GM23338 (cell line): ENCODE measurements at regions not wholly inside any gene's neighbourhood (a gene's known extent, or its start where the extent isn't known, plus 50 kb on each side); places are given as distances from the start of the nearest gene placed in this dataset.

Experiments
- ATAC-seq: fragments of 200-7000 bp; cut with Tn5 transposase; 3 replicates; pipeline ENCODE4 v1.9.1; 2020
- DNase-seq: peaks from one replicate; pipeline ENCODE4 v3.0.0-alpha.2; 2015; ENCODE audit warnings: low spot score
- H2AFZ ChIP-seq: fragments of 200-600 bp; sonication (generic); 2 replicates; pipeline ENCODE4 v1.8.0; 2016; ENCODE audit warnings: antibody characterized with exemption, mild to moderate bottlenecking, moderate library complexity
- H3F3A ChIP-seq: fragments of 200-600 bp; sonication (generic); replicated peaks from 2 replicates; pipeline ENCODE4 v1.8.0; 2017; ENCODE audit warnings: antibody characterized with exemption, mixed run types, low read depth
- H3K27ac ChIP-seq: fragments of 200-600 bp; sonication (generic); 2 replicates; pipeline ENCODE4 v1.6.1; 2016; ENCODE audit warnings: low read depth
- H3K27me3 ChIP-seq: fragments of 200-600 bp; sonication (generic); 2 replicates; pipeline ENCODE4 v1.8.0; 2016; ENCODE audit warnings: mild to moderate bottlenecking, mixed run types, moderate library complexity; ENCODE audit not compliant: insufficient read depth
- H3K36me3 ChIP-seq: fragments of 200-600 bp; sonication (generic); 2 replicates; pipeline ENCODE4 v1.8.0; 2016; ENCODE audit warnings: mild to moderate bottlenecking; ENCODE audit not compliant: insufficient read depth
- H3K4me1 ChIP-seq: fragments of 200-600 bp; sonication (generic); 2 replicates; pipeline ENCODE4 v1.8.0; 2016; ENCODE audit warnings: mild to moderate bottlenecking, moderate library complexity; ENCODE audit not compliant: insufficient read depth
- H3K4me2 ChIP-seq: fragments of 200-600 bp; sonication (generic); 2 replicates; pipeline ENCODE4 v1.7.1; 2017; ENCODE audit warnings: mixed run types
- H3K4me3 ChIP-seq: fragments of 200-600 bp; sonication (generic); 2 replicates; pipeline ENCODE4 v1.6.1; 2016; ENCODE audit warnings: mixed run types
- H3K79me2 ChIP-seq: fragments of 200-600 bp; sonication (generic); replicated peaks from 2 replicates; pipeline ENCODE4 v1.8.0; 2017; ENCODE audit warnings: mild to moderate bottlenecking; ENCODE audit not compliant: insufficient read depth
- H3K9me2 ChIP-seq: fragments of 200-600 bp; sonication (generic); 2 replicates; pipeline ENCODE4 v1.8.0; 2017; ENCODE audit not compliant: insufficient read depth
- H4K20me1 ChIP-seq: fragments of 200-600 bp; sonication (generic); replicated peaks from 2 replicates; pipeline ENCODE4 v1.8.0; 2017; ENCODE audit warnings: mild to moderate bottlenecking; ENCODE audit not compliant: insufficient read depth
- H3K27ac Mint-ChIP-seq: 2 replicates; pipeline ENCODE4 v1.8.0; 2020; ENCODE audit warnings: inconsistent platforms, mild to moderate bottlenecking, moderate library complexity, mixed read lengths
- H3K27me3 Mint-ChIP-seq: 3 replicates; pipeline ENCODE4 v1.8.0; 2022; ENCODE audit warnings: low read depth, mild to moderate bottlenecking, moderate library complexity, mixed read lengths, inconsistent platforms; ENCODE audit not compliant: insufficient read depth, poor library complexity
- H3K36me3 Mint-ChIP-seq: 3 replicates; pipeline ENCODE4 v1.8.0; 2021; ENCODE audit warnings: low read depth, mild to moderate bottlenecking, inconsistent platforms, moderate library complexity, mixed read lengths
- H3K4me1 Mint-ChIP-seq: 3 replicates; pipeline ENCODE4 v1.8.0; 2020; ENCODE audit warnings: mild to moderate bottlenecking, inconsistent platforms, mixed read lengths
- H3K4me3 Mint-ChIP-seq: 3 replicates; pipeline ENCODE4 v1.8.0; 2021; ENCODE audit warnings: moderate library complexity, mild to moderate bottlenecking, inconsistent platforms, mixed read lengths
- H3K9me3 Mint-ChIP-seq: 3 replicates; pipeline ENCODE4 v1.8.0; 2020; ENCODE audit warnings: moderate library complexity, mild to moderate bottlenecking, inconsistent platforms, mixed read lengths
- CREB1 ChIP-seq: fragments of 250-450 bp; sonication (Bioruptor Pico); IDR thresholded peaks from 2 replicates; pipeline ENCODE4 v1.5.0; 2020; ENCODE audit warnings: low read depth, mild to moderate bottlenecking, moderate library complexity
- CTCF ChIP-seq, 2 experiments: fragments of 200-600 bp in 1 of 2; sonication (generic) in 1 of 2; conservative IDR thresholded peaks; 2 replicates each; pipeline versions ENCODE4 v1.5.1 to v1.6.1; 2016 to 2017; ENCODE audit warnings: antibody characterized with exemption in 2 of 2, low read depth in 2 of 2, mild to moderate bottlenecking in 2 of 2, moderate library complexity in 1 of 2
- EZH2 ChIP-seq: fragments of 200-600 bp; sonication (generic); IDR thresholded peaks from one replicate; pipeline ENCODE4 v1.8.0; 2017; ENCODE audit warnings: antibody characterized with exemption, mild to moderate bottlenecking, low read depth; ENCODE audit not compliant: unreplicated experiment
- EZH2phosphoT487 ChIP-seq: fragments of 200-600 bp; sonication (generic); IDR thresholded peaks from one replicate; pipeline ENCODE4 v1.8.1; 2018; ENCODE audit warnings: antibody characterized with exemption; ENCODE audit not compliant: unreplicated experiment
- JUNB ChIP-seq: IDR thresholded peaks from one replicate; pipeline ENCODE4 v1.6.1; 2016; ENCODE audit warnings: antibody characterized with exemption; ENCODE audit not compliant: unreplicated experiment
- NANOG ChIP-seq: IDR thresholded peaks from 2 replicates; pipeline ENCODE4 v1.6.1; 2016; ENCODE audit warnings: antibody characterized with exemption, borderline replicate concordance
- POLR2AphosphoS5 ChIP-seq: IDR thresholded peaks from 2 replicates; pipeline ENCODE4 v1.6.1; 2016; ENCODE audit warnings: antibody characterized with exemption, low read depth
- REST ChIP-seq: IDR thresholded peaks from one replicate; pipeline ENCODE4 v1.6.1; 2018; ENCODE audit warnings: antibody characterized with exemption; ENCODE audit not compliant: unreplicated experiment
- STAT1 ChIP-seq: IDR thresholded peaks from one replicate; pipeline ENCODE4 v1.6.1; 2016; ENCODE audit warnings: antibody characterized with exemption; ENCODE audit not compliant: unreplicated experiment
- ZNF114 ChIP-seq: fragments of 250-450 bp; sonication (Bioruptor Pico); IDR thresholded peaks from 2 replicates; pipeline ENCODE4 v1.5.0; 2020; ENCODE audit warnings: mild to moderate bottlenecking, moderate library complexity
- ZNF331 ChIP-seq: fragments of 250-450 bp; sonication (Bioruptor Pico); IDR thresholded peaks from 2 replicates; pipeline ENCODE4 v1.5.0; 2020; ENCODE audit warnings: low read depth, mild to moderate bottlenecking, moderate library complexity
- ZNF462 ChIP-seq: fragments of 250-450 bp; sonication (Bioruptor Pico); IDR thresholded peaks from 2 replicates; pipeline ENCODE4 v1.5.0; 2020; ENCODE audit warnings: mild to moderate bottlenecking, moderate library complexity

- Histone ChIP-seq H3K36me3 (no peaks in the 10 kb centered on the region), H3K9me2 (no peaks in the 10 kb centered on the region), H3K4me1 (peaks cover 53% of the 10 kb centered on the region), H4K20me1 (no peaks in the 10 kb centered on the region), H3K4me2 (no peak overlapping the region), H3K27ac (0 out of 2 replicates have a peak overlapping the region, but pooled peaks have one; percentile 26), H2AFZ (peak overlapping the region; percentile 84; the same call in 1 of the 2 replicates), H3F3A (peaks cover 23% of the 10 kb centered on the region; the same call in 1 of the 2 replicates), H3K79me2 (no peaks in the 10 kb centered on the region; the same call in 1 of the 2 replicates), H3K27me3 (no peaks in the 10 kb centered on the region), H3K4me3 (no peak overlapping the region)
- TF ChIP-seq NANOG (no peak), ZNF114 (no peak), CREB1 (CRISPR knock-in tag) (no peak), ZNF462 (CRISPR knock-in tag) (no peak), STAT1 (no peak), POLR2AphosphoS5 (no peak), EZH2 (no peak), REST (no peak), EZH2phosphoT487 (no peak), CTCF (conservative IDR thresholded peaks at IDR 0.05; ENCODE audit: low read depth in 2 of 2) (no peak), ZNF331 (CRISPR knock-in tag) (no peak), JUNB (no peak)
- H3K27ac Mint-ChIP-seq: no peak overlapping the region; the same call in 1 of the 2 replicates
- 0 out of 3 replicates have a peak, but pooled peaks cover 2% of the 10 kb centered on the region for H3K36me3 Mint-ChIP-seq
- H3K4me3 Mint-ChIP-seq: no peak overlapping the region; the same call in 2 of the 3 replicates
- no peak for ATAC-seq
- peaks cover 16% of the 10 kb centered on the region for H3K27me3 Mint-ChIP-seq
- no peaks in the 10 kb centered on the region; the same call in 1 of the 3 replicates for H3K9me3 Mint-ChIP-seq
- DNase-seq: no peak
- peaks cover 54% of the 10 kb centered on the region for H3K4me1 Mint-ChIP-seq
Observed at GRCh38 chr7:131653418-131654248, 97.2 kb upstream of the PODXL start.
